ENCODE measurements at regions not wholly inside any gene's neighbourhood (a gene's known extent, or its start where the extent isn't known, plus 50 kb on each side); places are given as distances from the start of the nearest gene placed in this dataset.

GRCh38 chr12:67722296-67722695 lies 73.8 kb downstream of the DYRK2 start:
- Histone ChIP-seq H3K9ac (ENCODE audit: low read depth, low read length, poor library complexity) (no peak overlapping the region), H2AK5ac (ENCODE audit: low read depth, low read length) (no peak overlapping the region), H3K36me3 (replicated peaks in 1 of 2; ENCODE audit: control insufficient read depth in 2 of 2, insufficient read depth in 2 of 2, low read length in 2 of 2) (no peaks in the 10 kb centered on the region), H2AFZ (ENCODE audit: low read length) (no peak overlapping the region), H2BK12ac (ENCODE audit: low read length) (no peak overlapping the region), H3K18ac (ENCODE audit: low read length) (no peak overlapping the region), H3K27ac (replicated peaks; ENCODE audit: low read length) (no peak overlapping the region), H2BK120ac (ENCODE audit: low read depth, low read length) (no peak overlapping the region), H3K4ac (ENCODE audit: low read length) (no peak overlapping the region), H2BK5ac (ENCODE audit: low read length) (no peak overlapping the region), H3K4me1 (ENCODE audit: control insufficient read depth in 2 of 2, insufficient read depth in 1 of 2, low read depth in 1 of 2, low read length in 2 of 2) (no peaks in the 10 kb centered on the region), H3K23ac (ENCODE audit: low read depth, low read length, poor library complexity) (no peak overlapping the region), H2BK15ac (ENCODE audit: low read length) (no peak overlapping the region), H4K91ac (ENCODE audit: low read depth, low read length, poor library complexity) (no peak overlapping the region), H3K4me2 (ENCODE audit: insufficient read depth, low read length, poor library complexity, severe bottlenecking) (no peak overlapping the region), H3K14ac (ENCODE audit: low read length) (no peak overlapping the region), H3K27me3 (ENCODE audit: control insufficient read depth in 3 of 3, insufficient read depth in 3 of 3, low read depth in 1 of 3, low read length in 3 of 3) (no peaks in the 10 kb centered on the region), H3K4me3 (ENCODE audit: low read length in 2 of 2) (no peak overlapping the region), H3K9me3 (replicated peaks in 1 of 2; ENCODE audit: control insufficient read depth in 2 of 2, insufficient read depth in 1 of 2, low read depth in 1 of 2, low read length in 2 of 2) (no peaks in the 10 kb centered on the region), H4K8ac (ENCODE audit: low read depth, low read length) (no peak overlapping the region), H3K79me1 (ENCODE audit: low read depth, low read length) (no peaks in the 10 kb centered on the region)
- no CpG with 5 or more reads among the region's 1 CpG for WGBS, 2 donors (ENCODE audit: extremely low coverage in 2 of 2, insufficient read length in 2 of 2, insufficient replicate concordance in 1 of 2)
- no peak for DNase-seq (ENCODE audit: low spot score)

DNA sequence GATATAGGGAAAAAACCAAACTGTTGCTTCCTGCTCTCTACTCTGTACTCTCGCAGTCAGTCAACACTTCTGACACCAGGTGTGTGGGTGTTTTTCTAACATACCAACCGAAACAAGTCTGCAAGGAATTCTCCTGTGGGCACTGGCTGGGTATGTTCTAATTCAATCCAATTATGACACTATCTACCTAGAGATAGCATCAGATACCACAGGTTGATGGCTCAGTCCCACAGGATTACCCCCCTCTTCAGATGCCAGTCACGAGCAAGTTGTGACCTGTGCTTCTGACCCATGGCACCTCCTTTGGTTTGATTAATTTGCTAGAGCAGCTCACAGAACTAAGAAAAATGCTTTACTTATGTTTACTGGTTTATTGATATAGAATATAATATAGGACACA lies 78.3 kb downstream of the DYRK2 start:
- Histone ChIP-seq H3K4me3 (ENCODE audit: low read length in 2 of 2) (no peak overlapping the region), H3K36me3 (replicated peaks in 1 of 2; ENCODE audit: control insufficient read depth in 2 of 2, insufficient read depth in 2 of 2, low read length in 2 of 2) (no peaks in the 10 kb centered on the region), H3K27me3 (ENCODE audit: control insufficient read depth in 3 of 3, insufficient read depth in 3 of 3, low read depth in 1 of 3, low read length in 3 of 3) (no peaks in the 10 kb centered on the region), H3K27ac (replicated peaks; ENCODE audit: low read length) (no peak overlapping the region), H2AK5ac (ENCODE audit: low read depth, low read length) (no peak overlapping the region), H2BK12ac (ENCODE audit: low read length) (no peak overlapping the region), H3K4me2 (ENCODE audit: insufficient read depth, low read length, poor library complexity, severe bottlenecking) (no peak overlapping the region), H3K23ac (ENCODE audit: low read depth, low read length, poor library complexity) (no peak overlapping the region), H2BK15ac (ENCODE audit: low read length) (no peak overlapping the region), H3K4ac (ENCODE audit: low read length) (no peak overlapping the region), H2BK120ac (ENCODE audit: low read depth, low read length) (no peak overlapping the region), H3K18ac (ENCODE audit: low read length) (no peak overlapping the region), H2BK5ac (ENCODE audit: low read length) (no peak overlapping the region), H2AFZ (ENCODE audit: low read length) (no peak overlapping the region), H3K9me3 (replicated peaks in 1 of 2; ENCODE audit: control insufficient read depth in 2 of 2, insufficient read depth in 1 of 2, low read depth in 1 of 2, low read length in 2 of 2) (no peaks in the 10 kb centered on the region), H3K4me1 (ENCODE audit: control insufficient read depth in 2 of 2, insufficient read depth in 1 of 2, low read depth in 1 of 2, low read length in 2 of 2) (no peaks in the 10 kb centered on the region), H4K91ac (ENCODE audit: low read depth, low read length, poor library complexity) (no peak overlapping the region), H3K79me1 (ENCODE audit: low read depth, low read length) (no peaks in the 10 kb centered on the region), H4K8ac (ENCODE audit: low read depth, low read length) (no peak overlapping the region), H3K9ac (ENCODE audit: low read depth, low read length, poor library complexity) (no peak overlapping the region), H3K14ac (ENCODE audit: low read length) (no peak overlapping the region)
- DNase-seq (ENCODE audit: low spot score): no peak
- no CpG with 5 or more reads among the region's 3 CpGs for WGBS, 2 donors (ENCODE audit: extremely low coverage in 2 of 2, insufficient read length in 2 of 2, insufficient replicate concordance in 1 of 2)

DNA sequence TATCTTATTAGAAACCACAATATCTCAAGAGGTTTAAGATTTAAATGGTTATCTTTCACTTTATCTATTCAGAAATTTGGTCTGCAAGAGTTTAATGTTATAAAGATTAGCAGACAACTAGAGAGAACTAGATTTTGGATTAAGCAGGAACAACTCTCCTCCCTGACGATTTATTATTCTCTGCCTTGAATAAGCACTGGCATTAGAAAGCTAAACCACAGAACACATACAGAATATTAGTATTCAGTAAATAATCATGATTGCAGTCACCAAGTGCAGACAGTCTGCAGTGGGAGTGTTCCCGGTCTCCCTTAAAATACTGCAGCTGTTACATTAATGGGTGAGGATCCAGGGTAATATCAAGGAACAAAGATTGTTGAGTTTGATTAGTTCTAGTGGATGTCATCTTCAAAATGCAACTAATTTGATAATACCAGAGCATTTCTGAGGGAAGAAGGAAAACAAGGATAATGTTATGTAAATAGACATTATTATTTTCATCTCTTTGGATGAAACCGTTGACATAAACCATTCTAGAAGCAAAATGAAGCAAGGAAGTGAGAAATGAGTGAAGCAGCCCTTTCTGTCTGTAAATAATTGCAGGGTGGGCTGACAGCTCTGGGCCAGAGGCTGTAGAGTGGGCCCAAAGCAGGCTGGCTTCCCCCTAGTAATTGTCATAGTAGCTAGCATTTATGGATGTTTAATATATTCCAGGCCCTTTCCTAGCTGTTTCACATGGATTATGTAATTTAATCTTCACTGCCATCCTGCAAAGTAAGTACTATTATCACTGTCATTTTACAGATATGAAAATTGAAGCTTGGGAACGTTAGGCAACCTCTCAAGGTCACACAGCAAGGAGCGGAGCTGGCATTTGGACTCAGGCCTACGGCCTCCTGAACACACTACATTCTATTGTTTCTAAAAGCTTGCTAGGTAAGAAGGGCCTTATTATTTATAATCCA lies 79.4 kb downstream of the DYRK2 start:
- Histone ChIP-seq H4K8ac (ENCODE audit: low read depth, low read length) (no peak overlapping the region), H2AFZ (ENCODE audit: low read length) (no peak overlapping the region), H3K36me3 (replicated peaks in 1 of 2; ENCODE audit: control insufficient read depth in 2 of 2, insufficient read depth in 2 of 2, low read length in 2 of 2) (no peaks in the 10 kb centered on the region), H3K9me3 (replicated peaks in 1 of 2; ENCODE audit: control insufficient read depth in 2 of 2, insufficient read depth in 1 of 2, low read depth in 1 of 2, low read length in 2 of 2) (no peaks in the 10 kb centered on the region), H3K9ac (ENCODE audit: low read depth, low read length, poor library complexity) (no peak overlapping the region), H2BK5ac (ENCODE audit: low read length) (no peak overlapping the region), H3K27me3 (ENCODE audit: control insufficient read depth in 3 of 3, insufficient read depth in 3 of 3, low read depth in 1 of 3, low read length in 3 of 3) (no peaks in the 10 kb centered on the region), H3K27ac (replicated peaks; ENCODE audit: low read length) (no peak overlapping the region), H2BK120ac (ENCODE audit: low read depth, low read length) (no peak overlapping the region), H2AK5ac (ENCODE audit: low read depth, low read length) (no peak overlapping the region), H3K14ac (ENCODE audit: low read length) (no peak overlapping the region), H2BK12ac (ENCODE audit: low read length) (no peak overlapping the region), H3K23ac (ENCODE audit: low read depth, low read length, poor library complexity) (no peak overlapping the region), H3K4me3 (ENCODE audit: low read length in 2 of 2) (no peak overlapping the region), H3K4ac (ENCODE audit: low read length) (no peak overlapping the region), H3K4me1 (ENCODE audit: control insufficient read depth in 2 of 2, insufficient read depth in 1 of 2, low read depth in 1 of 2, low read length in 2 of 2) (no peaks in the 10 kb centered on the region), H3K79me1 (ENCODE audit: low read depth, low read length) (no peaks in the 10 kb centered on the region), H4K91ac (ENCODE audit: low read depth, low read length, poor library complexity) (no peak overlapping the region), H3K4me2 (ENCODE audit: insufficient read depth, low read length, poor library complexity, severe bottlenecking) (no peak overlapping the region), H3K18ac (ENCODE audit: low read length) (no peak overlapping the region), H2BK15ac (ENCODE audit: low read length) (no peak overlapping the region)
- no peak for DNase-seq (ENCODE audit: low spot score)
- WGBS, 2 donors (ENCODE audit: extremely low coverage in 2 of 2, insufficient read length in 2 of 2, insufficient replicate concordance in 1 of 2): no CpG with 5 or more reads among the region's 6 CpGs

DNA sequence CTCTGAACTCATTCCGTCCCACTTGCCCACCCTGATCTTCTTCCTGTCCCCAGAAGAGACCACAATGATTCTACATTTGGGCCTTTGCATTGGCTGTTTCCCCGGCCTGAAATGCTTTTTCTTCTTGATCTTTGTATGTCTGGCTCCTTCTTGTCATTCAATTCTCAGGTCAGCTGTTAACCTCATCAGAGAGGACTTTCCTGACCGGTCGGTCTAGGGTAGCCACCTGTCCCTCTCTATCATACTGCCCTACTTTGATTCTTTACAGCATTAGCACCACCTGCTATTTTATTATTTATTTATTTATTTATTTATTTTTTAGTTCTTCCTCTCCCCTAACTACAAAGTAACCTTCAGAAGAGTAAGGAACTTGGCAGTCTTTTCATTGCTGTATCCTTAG lies 84.3 kb downstream of the DYRK2 start:
- no peak overlapping the region for H3K27ac ChIP-seq (replicated peaks; ENCODE audit: low read length)
- H3K4me1 ChIP-seq (ENCODE audit: control insufficient read depth in 2 of 2, insufficient read depth in 1 of 2, low read depth in 1 of 2, low read length in 2 of 2): peaks cover 0 to 1% of the 10 kb centered on the region in 2 donors

More for the DNA sequence above, 84.3 kb downstream of the DYRK2 start:
- Histone ChIP-seq H3K9ac (ENCODE audit: low read depth, low read length, poor library complexity) (no peak overlapping the region), H4K8ac (ENCODE audit: low read depth, low read length) (no peak overlapping the region), H3K18ac (ENCODE audit: low read length) (no peak overlapping the region), H2BK120ac (ENCODE audit: low read depth, low read length) (no peak overlapping the region), H3K4ac (ENCODE audit: low read length) (no peak overlapping the region), H2AFZ (ENCODE audit: low read length) (no peak overlapping the region), H3K14ac (ENCODE audit: low read length) (no peak overlapping the region), H2AK5ac (ENCODE audit: low read depth, low read length) (no peak overlapping the region), H3K79me1 (ENCODE audit: low read depth, low read length) (no peaks in the 10 kb centered on the region), H4K91ac (ENCODE audit: low read depth, low read length, poor library complexity) (no peak overlapping the region), H3K27me3 (ENCODE audit: control insufficient read depth in 3 of 3, insufficient read depth in 3 of 3, low read depth in 1 of 3, low read length in 3 of 3) (no peaks in the 10 kb centered on the region), H3K9me3 (replicated peaks in 1 of 2; ENCODE audit: control insufficient read depth in 2 of 2, insufficient read depth in 1 of 2, low read depth in 1 of 2, low read length in 2 of 2) (no peaks in the 10 kb centered on the region), H3K23ac (ENCODE audit: low read depth, low read length, poor library complexity) (no peak overlapping the region), H2BK15ac (ENCODE audit: low read length) (no peak overlapping the region), H3K4me3 (ENCODE audit: low read length in 2 of 2) (no peak overlapping the region), H2BK5ac (ENCODE audit: low read length) (no peak overlapping the region), H3K4me2 (ENCODE audit: insufficient read depth, low read length, poor library complexity, severe bottlenecking) (no peak overlapping the region), H3K36me3 (replicated peaks in 1 of 2; ENCODE audit: control insufficient read depth in 2 of 2, insufficient read depth in 2 of 2, low read length in 2 of 2) (no peaks in the 10 kb centered on the region), H2BK12ac (ENCODE audit: low read length) (no peak overlapping the region)
- no peak for DNase-seq (ENCODE audit: low spot score)
- WGBS, 2 donors (ENCODE audit: extremely low coverage in 2 of 2, insufficient read length in 2 of 2, insufficient replicate concordance in 1 of 2): no CpG with 5 or more reads among the region's 4 CpGs
